NCI-H2029 (cell line): ENCODE measurements at regions not wholly inside any gene's neighbourhood (a gene's known extent, or its start where the extent isn't known, plus 50 kb on each side); places are given as distances from the start of the nearest gene placed in this dataset.

Experiments
- DNase-seq: peaks from one replicate; lab custom pipeline; 2025; lab: John Stamatoyannopoulos, UW

DNA sequence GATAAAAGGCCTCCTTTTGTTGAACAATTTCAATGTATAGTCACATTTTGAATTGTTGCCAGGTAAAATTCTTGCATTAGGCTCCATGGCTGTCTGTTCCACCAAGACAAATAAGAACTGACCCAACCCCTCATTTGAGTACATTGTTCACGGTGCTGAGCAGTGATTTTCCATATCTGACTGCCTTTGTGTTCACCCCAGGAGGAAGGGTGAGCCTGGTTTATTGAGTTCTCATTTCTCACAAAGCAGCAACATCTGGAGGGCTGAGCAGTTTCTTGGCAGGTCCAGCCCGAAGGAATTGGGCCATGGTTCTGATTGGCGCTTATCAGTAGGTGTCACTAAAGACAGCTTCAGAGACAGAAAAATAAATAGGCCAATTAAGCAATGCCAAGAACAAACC is 149.1 kb downstream of the BMP4 start:
- DNase-seq, result no peak

DNA sequence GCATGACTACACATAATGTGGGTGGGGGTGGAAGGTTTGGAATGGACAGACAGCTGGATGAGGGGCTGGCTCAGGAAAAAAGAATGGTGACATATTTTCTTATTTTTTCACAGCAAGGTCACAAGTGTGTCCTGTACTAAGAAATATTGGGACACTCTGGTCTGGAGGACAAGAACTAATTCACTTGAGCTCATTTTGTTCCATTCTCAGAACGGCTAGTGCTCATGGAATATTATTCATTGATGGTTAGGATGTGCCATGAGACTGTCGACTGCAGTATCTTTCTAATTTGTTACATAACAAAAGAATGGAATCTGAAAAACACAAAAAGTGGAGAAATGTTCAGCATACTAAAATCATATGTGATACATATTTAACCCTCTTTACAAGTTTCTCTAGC is 149.5 kb downstream of the BMP4 start:
- DNase-seq, result no peak

DNA sequence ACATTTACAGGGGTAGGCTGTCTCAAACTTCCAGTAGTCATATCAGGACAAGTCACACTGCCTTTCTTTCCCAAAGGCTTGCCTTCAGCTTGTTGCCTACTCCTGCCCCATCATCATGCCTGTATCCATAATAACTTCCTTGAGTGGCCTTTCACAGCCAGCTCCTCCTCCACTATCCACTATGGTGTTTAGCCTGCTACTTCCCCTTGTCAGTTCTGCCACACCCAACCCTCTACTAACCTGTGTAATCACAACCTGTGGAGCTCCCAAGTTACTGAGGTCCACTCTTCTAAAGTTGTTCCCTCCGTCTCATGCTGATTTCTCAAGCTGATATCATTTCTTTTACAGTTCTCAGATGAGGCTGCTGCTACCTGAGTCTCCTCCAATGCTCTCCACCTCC is 159.9 kb downstream of the BMP4 start:
- DNase-seq, result peak; percentile 7

DNA sequence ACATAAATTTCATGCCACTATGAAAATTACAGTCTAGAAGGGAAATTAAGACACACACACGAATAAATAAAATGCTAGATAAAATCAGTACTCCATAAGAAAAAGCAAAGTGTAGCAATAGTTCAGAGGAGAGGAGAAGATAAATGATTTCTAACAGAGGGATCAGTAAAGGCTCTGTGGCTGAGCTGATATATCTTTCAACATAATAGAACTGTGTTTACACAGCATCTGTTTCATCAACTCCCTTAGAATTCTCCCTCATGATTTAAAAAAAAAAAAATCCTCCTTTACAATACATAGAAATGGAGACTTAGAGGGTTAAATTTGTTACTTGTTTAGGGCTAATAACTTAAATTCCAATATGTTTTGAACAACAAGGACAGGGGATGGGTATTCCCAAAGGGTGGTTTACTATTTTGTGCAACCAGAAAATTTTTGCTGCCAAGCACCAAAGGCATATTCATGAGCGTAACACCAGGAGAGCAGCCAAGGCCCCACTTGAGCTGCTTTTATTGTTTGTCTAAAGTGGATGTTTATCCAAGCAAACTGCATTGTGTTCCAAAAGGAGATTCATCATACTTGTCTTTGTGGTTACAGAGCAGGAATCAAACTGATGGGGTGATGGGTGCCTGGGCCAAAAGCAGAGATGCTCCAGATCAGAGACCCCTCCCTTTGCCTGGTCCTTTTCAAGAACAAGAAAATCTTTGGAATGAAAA is 162.7 kb downstream of the BMP4 start:
- peak; percentile 98 for DNase-seq

DNA sequence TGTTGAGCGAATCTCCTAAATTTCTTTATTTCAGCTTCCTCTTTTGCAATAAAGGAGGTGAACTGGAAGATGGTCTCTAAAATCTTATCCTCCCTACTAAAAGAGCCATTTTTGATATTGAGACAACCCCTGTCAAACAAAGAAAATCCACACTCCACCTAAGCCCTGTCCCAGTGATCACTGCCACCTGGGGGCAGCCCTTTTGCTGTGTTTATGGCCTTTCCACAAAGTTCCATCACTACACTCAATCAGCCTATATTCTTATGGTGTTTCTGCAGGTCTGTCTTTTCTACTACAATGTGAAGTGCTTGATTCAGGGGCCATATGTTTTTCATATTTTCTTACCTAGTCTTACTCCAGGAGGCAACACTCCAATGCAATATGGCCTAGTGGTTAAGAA is 163.7 kb downstream of the BMP4 start:
- no peak for DNase-seq

DNA sequence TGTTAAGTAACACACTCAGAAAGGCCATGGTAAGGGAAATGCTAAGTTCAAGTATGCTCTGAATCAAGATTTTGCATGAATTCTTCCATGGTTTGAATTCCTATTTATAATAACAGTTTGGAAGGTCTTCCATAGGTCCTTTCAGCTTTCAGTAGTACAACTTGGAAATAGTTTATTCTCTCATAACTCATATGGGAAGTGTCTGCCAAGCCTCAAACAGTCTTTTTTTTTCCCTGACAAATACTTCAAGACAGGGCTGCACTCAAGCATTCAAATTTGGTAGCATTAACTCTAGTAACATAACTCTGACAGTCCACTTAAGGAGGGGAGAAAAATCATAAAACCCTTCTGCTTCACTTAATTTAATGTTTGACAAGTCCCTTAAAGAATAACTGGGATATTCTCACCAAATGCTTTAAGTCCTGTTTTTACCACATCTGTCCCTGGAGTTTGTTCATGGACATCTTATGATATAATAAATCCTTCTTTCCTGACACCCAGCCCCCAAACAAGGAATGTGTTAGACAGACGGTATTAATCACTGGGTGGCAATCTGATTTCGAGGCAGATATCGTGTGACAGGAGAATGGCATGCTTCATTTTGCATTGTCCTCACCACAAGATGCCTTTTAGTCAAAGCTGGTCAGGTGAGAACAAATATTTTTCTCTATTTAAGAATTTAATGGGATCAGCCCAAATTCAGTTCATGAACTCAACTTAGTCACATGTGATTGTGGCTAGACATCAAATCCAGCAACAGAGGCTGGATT is 165.7 kb downstream of the BMP4 start:
- DNase-seq, result no peak

DNA sequence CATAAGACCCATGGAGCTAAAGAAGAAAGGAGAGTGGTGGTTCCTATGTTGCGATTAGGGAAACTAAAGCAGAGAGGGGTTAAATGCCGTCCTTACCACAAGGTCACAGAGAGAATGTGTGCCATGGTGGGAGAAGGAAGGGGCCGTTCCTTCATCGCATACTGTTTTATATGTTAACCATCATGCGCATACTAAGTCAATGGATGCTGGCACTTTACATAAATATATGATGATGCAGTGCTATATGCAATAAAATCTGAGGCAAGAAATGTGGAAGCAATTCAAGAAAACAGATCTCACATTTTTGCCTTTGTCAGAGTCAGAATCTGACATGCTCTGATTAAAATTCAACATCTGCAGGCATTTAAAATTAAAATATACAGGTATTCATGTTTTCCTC is 168.1 kb downstream of the BMP4 start:
- DNase-seq, result no peak

DNA sequence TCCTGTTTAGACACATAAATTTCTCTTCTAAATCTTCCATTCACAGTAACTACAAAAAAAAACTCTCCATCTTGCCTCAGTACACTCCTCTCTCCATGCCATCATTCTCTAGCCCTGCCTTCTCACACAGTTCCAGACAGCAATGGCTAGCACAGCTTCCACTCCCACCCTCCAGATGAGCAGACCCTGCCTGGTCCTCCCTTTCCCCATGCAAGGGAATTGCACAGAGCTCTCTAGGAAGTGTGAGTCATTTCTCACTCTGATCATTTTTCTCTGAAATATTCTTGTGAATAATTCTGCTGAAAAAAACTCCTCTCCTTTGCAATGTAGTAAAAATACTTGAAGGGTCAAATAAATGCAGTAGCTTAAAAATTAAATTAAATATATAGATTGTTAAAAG is 170.6 kb downstream of the BMP4 start:
- DNase-seq, result no peak

DNA sequence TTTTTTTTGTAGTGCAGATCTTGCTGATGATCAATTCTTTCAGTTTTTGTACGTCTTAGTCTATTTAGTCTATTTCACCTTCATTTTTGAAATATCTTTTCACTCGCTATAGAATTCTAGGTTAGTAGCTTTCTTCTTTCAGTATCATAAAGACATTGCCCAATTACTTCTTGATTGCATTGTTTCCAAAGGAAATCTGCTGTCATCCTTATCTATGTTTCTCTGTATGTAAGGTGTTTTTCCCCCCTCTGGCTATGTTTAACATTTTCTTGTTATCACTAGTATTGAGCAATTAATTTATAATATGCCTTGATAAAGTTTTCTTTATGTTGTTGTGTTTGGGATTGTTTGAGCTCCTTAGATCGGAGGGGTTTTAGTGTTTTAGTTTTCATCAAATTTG is 171.9 kb downstream of the BMP4 start:
- DNase-seq, result no peak

DNA sequence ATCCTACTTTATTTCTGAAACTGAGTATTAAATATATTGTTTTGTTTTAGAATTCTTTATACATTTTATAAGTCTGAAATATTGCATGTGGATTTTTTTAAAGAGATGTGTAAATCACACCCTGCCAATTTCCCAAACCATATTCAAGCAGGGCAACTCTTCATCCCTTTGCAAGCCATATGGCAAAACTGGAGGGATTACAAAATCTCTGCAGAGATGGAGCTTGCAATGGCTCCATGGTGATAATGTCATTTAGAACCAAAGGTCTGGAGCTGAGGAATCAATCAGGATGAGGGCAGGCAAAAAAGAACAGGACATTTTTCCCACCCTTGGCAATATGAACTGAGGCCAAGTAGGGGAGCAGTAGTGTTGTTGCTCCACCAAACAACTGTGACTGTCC is 173.4 kb downstream of the BMP4 start:
- DNase-seq, result no peak

DNA sequence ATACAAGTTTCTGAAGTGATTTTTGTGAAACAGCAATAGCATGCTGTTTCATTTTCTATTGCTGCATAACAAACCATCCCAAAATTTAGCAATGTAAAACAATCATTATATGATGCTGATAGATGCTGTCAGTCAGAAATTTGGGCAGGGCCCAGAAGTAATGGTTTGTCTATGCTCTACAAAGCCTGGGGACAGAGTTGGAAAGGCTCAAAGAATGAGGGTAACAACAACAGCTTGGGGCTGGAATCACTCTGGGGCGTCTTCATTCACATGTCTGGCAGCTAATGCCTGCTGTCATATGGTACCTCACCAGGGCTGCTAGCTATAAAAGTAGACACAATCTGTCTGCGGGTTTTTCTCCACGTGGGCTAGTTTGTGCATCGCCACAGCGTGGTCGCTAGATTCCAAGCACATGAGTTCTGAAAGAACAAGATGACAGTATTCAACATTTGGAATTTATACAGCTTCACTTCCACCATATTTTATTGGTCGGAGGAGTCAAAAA is 176.5 kb downstream of the BMP4 start:
- no peak for DNase-seq

DNA sequence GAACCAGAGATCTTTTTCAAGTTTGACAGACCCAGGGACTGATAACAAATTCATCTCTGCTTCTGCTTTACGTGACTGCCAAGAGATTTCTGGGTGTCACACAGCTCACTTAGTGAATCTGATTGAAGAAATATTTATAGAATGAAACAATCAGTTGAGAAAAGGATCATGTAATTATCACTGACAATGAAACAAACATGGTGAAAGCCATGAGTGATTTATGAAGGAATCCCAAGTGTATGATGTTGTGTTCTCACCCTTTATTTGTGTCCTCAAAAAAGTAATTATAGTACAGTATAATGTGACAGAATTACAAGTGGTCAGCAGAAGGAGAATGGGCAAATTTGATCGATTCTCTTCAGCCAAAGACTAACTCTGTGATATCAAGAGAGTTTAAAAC is 177.3 kb downstream of the BMP4 start:
- DNase-seq, result no peak

DNA sequence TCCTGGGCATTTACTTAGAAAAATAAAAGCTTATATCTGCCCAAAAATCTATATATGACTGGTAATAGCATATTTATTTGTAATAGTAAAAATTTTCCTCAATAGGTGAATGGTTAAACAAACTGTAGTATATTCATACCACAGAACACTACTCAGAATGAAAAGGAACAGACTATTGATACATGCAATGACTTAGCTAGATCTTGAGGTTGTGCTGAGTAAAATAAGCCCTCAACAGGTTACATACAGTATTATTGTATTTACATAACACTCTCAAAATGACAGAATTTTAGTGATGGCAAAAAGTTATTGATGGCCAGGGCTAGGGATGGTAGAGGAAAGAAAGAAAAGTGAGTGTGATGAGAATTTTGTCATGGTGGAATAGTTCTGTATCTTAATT is 178.4 kb downstream of the BMP4 start:
- no peak for DNase-seq

DNA sequence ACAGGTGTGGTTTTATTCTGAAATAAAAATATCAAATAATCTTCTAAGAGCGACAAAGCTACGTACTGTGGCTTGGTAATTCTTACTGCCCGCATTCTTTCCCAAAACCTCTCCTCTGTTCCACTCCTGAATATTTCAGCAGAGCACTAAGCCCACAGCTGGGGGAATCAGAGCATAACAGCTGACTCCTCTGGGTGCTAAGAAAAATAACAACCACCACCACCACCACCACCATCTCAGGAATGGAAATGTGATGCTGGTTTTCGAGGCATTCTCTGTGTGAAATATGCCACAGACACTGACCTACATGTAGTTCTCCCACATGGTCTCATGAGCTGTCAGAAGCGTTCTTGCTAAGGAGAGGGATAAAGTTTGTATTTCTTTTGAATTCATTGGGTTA is 183.7 kb downstream of the BMP4 start:
- DNase-seq, result no peak

DNA sequence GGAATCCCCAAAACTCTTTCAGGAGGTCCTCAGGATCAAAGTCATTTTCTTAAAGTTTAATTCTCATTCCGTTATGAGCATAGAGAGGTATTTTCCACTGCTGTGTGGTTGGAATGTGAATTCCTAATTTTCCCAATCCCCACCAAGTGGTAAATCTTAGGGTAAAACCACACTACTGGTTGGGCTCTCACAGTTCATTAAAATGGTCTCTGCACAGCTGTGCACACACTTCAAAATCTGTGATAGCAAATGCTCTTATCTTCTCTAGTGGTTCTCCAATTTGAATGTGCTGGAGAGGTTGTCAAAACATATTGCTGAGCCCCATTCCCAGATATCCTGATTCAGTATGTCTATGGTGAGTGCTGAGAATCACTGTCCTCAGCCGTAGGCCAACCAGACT is 189.1 kb downstream of the BMP4 start:
- peak; percentile 98 for DNase-seq

DNA sequence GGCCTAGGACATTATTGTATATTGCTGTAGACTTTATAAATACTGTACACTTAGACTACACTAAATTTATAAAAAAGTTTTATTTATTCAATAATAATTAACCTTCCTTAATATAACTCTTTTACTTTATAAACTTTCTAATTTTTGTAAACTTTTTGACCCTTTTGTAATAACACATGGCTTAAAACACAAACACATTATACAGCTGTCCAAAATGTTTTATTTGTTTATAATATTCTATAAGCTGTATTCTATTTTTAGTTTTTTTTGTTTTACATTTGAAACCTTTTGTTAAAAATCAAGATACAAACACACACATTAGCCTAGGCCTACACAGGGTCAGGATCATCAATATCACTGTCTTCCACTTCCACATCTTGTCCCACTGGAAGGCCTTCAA is 190.0 kb downstream of the BMP4 start:
- no peak for DNase-seq

DNA sequence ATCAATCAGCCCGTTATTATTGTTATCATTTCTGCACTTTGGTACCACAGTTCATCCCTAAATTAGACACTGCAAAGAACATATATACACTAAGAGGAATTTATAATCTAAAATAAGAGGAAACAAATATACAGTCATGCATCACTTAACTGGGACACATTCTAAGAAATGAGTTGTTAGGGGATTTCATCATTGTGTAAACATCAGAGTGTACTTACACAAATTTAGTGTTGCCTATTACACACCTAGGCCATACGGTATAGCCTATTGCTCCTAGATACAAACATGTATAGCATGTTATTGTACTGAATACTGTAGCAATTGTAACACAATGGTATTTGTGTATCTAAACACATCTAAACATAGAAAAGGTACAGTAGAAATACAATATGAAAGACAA is 190.5 kb downstream of the BMP4 start:
- no peak for DNase-seq

DNA sequence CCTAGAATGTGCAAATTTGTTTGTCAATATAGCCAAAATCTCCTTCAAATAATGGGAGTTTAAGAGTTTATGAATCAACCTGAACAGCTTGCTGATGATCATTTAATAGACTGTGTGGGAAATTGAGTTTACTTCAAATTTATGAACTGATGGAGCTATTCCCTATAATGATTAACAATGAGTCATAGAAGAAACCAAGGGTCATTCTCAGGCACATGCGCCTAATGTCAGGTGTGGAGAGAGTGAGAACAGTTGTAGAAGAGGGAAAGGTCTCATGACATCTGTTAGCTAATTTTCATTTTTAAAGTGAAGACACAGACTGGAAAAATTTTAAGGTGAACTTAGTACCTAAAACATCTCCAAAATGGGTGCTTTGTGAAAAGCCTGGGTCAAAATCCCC is 191.8 kb downstream of the BMP4 start:
- no peak for DNase-seq

DNA sequence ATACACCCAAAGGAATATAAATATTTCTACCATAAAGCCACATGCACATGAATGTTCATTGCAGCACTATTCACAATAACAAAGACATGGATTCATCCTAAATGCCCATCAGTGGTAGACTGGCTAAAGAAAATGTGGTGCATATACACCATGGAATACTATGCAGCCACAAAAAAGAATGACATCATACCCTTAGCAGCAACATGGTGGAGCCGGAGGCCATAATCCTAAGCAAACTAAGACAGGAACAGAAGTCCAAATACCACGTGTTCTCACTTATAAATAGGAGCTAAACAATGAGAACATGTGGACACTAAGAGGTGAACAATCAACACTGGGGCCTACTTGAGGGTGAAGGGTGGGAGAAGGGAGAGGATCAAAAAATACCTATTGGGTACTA is 198.5 kb downstream of the BMP4 start:
- no peak for DNase-seq

DNA sequence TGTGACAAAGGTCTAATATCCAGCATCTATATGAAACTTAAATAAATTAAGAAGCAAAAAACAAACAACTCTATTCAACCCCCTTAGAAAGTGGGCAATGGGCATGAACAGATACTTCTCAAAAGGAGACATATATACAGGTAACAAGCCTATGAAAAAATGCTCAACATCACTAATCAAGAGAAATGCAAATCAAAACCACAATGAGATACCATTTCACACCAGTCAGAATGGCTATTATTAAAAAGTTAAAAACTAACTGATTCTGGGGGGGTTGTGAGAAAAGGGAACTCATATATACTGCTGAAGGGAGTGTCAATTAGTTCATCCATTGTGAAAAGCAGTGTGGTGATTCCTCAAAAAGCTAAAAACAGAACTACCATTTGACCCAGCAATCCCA is 198.9 kb downstream of the BMP4 start:
- DNase-seq, result no peak

DNA sequence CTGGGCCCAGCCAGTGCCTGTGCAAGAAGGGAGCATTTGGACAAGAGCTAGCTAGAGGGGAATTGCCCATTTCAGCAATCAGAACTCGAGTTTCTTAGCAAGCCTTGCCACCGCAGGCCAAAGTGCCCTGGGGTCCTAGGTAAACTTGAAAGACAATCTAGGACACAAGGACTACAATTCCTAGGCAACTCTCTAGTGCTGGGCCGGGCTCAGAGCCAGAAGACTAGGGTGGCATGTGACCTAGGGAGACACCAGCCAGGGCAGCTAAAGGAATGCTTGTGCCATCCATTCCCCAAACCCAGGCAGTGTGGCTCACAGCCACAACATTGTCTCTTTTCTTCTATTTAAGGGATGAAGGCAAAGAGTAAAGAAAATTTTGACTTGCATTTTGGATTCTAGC is 205.0 kb downstream of the BMP4 start:
- DNase-seq, result no peak

DNA sequence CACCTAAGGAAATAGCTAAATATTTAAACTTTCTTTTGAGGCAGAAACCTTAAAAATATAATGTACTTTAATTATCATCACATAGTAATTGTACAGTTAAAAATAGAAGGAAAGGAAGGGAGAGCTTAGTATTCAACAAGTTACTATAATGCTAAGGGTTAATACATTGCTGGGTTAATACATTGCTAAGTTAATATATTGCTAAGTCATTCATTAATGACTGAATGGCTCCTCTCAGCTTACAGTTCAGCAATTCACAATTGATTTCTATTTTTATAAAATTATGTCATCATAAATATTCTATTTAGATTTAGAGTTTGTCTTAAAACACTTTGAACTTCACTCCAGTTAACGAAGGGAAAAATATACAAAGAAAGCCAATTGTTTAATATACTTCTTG is 207.9 kb downstream of the BMP4 start:
- no peak for DNase-seq

DNA sequence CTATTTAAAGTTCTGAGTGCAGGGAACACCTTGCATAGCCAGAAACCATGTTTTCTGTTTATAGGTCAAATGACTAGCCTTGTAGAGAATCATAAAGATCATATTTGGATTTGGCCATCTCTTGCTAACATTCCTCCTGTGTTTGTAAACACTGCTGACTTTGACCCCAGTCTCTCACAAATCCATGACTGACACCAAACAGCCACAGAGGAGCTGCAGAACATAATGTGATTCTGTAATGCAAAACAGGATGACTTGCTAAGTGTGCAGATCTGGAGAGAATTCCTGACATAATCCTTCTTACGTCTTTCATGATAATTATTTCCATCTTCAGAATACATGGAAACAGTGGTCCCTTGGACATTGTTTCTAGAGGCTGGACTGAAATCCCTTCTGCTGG is 211.8 kb downstream of the BMP4 start:
- no peak for DNase-seq

DNA sequence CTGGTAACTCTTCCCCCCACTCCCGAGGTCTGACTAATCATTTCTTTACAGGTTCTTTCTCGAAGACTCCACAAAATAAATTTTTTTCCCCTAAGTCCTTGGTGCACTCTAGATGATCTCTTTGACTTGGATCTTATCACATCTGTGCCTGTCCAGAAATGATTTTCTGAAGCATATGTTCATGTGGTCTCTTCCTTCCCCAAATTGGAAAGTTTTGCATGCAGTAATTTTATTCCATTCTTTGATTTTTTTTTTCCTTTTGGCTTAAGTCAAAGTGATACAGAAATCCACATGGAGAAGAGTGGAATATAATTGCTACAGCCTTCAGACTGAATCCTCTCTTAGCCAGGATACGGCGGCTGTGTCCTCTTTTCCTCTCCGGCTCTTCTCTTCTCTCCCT is 213.3 kb downstream of the BMP4 start:
- no peak for DNase-seq
